ENCODE measurements at regions not wholly inside any gene's neighbourhood (a gene's known extent, or its start where the extent isn't known, plus 50 kb on each side); places are given as distances from the start of the nearest gene placed in this dataset.

GRCh38 chr12:34302131-34302885 is 280.0 kb downstream of the ALG10 start:
- Histone ChIP-seq H2AFZ (ENCODE audit: low read depth) (no peak overlapping the region), H3K27ac (ENCODE audit: low read depth in 2 of 2, low read length in 1 of 2) (no peak overlapping the region), H3K27me3 (ENCODE audit: insufficient read depth) (peaks cover 96% of the 10 kb centered on the region), H3K79me2 (ENCODE audit: insufficient read depth) (no peaks in the 10 kb centered on the region), H3K4me3 (ENCODE audit: low read depth in 2 of 2, low read length in 1 of 2) (no peak overlapping the region), H3K4me1 (ENCODE audit: control insufficient read depth in 1 of 2, insufficient read depth in 2 of 2, low read depth in 1 of 2, low read length in 1 of 2) (no peaks in the 10 kb centered on the region), H4K20me1 (ENCODE audit: insufficient read depth) (no peaks in the 10 kb centered on the region), H3K9me3 (no peaks in the 10 kb centered on the region), H3F3A (replicated peaks; ENCODE audit: insufficient read depth) (no peaks in the 10 kb centered on the region), H3K36me3 (replicated peaks in 1 of 2; ENCODE audit: control insufficient read depth in 1 of 2, insufficient read depth in 2 of 2, low read length in 1 of 2) (no peaks in the 10 kb centered on the region), H3K9me2 (no peaks in the 10 kb centered on the region), H3K4me2 (no peak overlapping the region), H3K9ac (no peak overlapping the region)
- POLR2A ChIA-PET, result no interaction called here
- no peak for DNase-seq
- no peak for TF ChIP-seq CTCF (IDR thresholded peaks at IDR 0.05)
- TF ChIP-seq RFX5 (IDR thresholded peaks at IDR 0.05; ENCODE audit: low read length), result no peak
- TF ChIP-seq RXRA (IDR thresholded peaks at IDR 0.05; ENCODE audit: borderline replicate concordance, low read depth), result no peak
- TF ChIP-seq TAF1 (IDR thresholded peaks at IDR 0.05; ENCODE audit: borderline replicate concordance, low read depth, low read length), result no peak
- TF ChIP-seq GABPA (IDR thresholded peaks at IDR 0.05; ENCODE audit: low read depth), result no peak
- no peak for TF ChIP-seq RAD21 (IDR thresholded peaks at IDR 0.05; ENCODE audit: low read length)
- TF ChIP-seq FOSL2 (IDR thresholded peaks at IDR 0.05; ENCODE audit: borderline replicate concordance, low read depth), result no peak
- TF ChIP-seq SIN3A (IDR thresholded peaks at IDR 0.05; ENCODE audit: borderline replicate concordance, low read depth, low read length), result no peak
- TF ChIP-seq TCF12 (IDR thresholded peaks at IDR 0.05), result no peak
- TF ChIP-seq YY1 (IDR thresholded peaks at IDR 0.05; ENCODE audit: low read depth), result no peak
- TF ChIP-seq POLR2AphosphoS5 (IDR thresholded peaks at IDR 0.05; ENCODE audit: low read depth, low read length), result no peak
- TF ChIP-seq, protein P1, sequence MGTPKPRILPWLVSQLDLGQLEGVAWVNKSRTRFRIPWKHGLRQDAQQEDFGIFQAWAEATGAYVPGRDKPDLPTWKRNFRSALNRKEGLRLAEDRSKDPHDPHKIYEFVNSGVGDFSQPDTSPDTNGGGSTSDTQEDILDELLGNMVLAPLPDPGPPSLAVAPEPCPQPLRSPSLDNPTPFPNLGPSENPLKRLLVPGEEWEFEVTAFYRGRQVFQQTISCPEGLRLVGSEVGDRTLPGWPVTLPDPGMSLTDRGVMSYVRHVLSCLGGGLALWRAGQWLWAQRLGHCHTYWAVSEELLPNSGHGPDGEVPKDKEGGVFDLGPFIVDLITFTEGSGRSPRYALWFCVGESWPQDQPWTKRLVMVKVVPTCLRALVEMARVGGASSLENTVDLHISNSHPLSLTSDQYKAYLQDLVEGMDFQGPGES (IDR thresholded peaks at IDR 0.05; ENCODE audit: low read depth, low read length), result no peak
- no peak for TF ChIP-seq SMC3 (IDR thresholded peaks at IDR 0.05; ENCODE audit: low read depth, low read length)
- TF ChIP-seq JUND (IDR thresholded peaks at IDR 0.05), result no peak
- TF ChIP-seq, protein P2, sequence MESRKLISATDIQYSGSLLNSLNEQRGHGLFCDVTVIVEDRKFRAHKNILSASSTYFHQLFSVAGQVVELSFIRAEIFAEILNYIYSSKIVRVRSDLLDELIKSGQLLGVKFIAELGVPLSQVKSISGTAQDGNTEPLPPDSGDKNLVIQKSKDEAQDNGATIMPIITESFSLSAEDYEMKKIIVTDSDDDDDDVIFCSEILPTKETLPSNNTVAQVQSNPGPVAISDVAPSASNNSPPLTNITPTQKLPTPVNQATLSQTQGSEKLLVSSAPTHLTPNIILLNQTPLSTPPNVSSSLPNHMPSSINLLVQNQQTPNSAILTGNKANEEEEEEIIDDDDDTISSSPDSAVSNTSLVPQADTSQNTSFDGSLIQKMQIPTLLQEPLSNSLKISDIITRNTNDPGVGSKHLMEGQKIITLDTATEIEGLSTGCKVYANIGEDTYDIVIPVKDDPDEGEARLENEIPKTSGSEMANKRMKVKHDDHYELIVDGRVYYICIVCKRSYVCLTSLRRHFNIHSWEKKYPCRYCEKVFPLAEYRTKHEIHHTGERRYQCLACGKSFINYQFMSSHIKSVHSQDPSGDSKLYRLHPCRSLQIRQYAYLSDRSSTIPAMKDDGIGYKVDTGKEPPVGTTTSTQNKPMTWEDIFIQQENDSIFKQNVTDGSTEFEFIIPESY (IDR thresholded peaks at IDR 0.05; ENCODE audit: borderline replicate concordance, low read depth), result no peak
- TF ChIP-seq, protein P3, sequence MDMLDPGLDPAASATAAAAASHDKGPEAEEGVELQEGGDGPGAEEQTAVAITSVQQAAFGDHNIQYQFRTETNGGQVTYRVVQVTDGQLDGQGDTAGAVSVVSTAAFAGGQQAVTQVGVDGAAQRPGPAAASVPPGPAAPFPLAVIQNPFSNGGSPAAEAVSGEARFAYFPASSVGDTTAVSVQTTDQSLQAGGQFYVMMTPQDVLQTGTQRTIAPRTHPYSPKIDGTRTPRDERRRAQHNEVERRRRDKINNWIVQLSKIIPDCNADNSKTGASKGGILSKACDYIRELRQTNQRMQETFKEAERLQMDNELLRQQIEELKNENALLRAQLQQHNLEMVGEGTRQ (IDR thresholded peaks at IDR 0.05; ENCODE audit: borderline replicate concordance, low read depth, low read length), result no peak
- 10% methylated on average over 28 of the region's 30 CpGs for WGBS (ENCODE audit: low lambda C conversion rate)
- CTCF ChIA-PET, result no interaction called here
